ENCODE measurements at regions not wholly inside any gene's neighbourhood (a gene's known extent, or its start where the extent isn't known, plus 50 kb on each side); places are given as distances from the start of the nearest gene placed in this dataset.

DNA sequence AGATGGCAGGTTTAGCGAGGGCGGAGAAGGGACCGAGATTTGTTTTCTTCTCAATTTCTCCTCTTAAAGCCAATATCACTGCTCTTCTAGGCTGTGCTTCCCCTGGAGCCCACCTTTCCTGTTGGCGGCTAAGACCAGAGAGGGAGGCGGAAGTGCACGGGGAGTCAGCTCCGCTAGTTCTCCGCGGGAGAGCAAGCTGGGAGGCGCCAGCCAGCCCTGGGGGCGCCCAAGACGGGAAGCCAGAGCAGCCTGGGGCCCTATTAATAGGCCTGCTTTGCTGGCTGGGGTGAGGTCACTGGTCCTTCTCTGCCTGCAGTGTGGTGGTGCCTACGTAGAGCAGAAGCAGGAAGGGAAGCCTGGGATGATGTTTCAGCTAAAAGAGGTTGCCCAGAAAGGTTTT is 61.6 kb downstream of the LSM5 start:
- H3K27ac ChIP-seq: no peak overlapping the region
- POLR2A ChIA-PET (ENCODE audit: low non-redundant PET): no interaction called here
- CTCF ChIA-PET: interaction anchor here (1.7 kb wide), 1 partner anchor 12 kb away, joined by 6 read pairs; no protein-coding TSS in a partner anchor
- no peak for DNase-seq (ENCODE audit: low spot score)
- TF ChIP-seq, protein P1, sequence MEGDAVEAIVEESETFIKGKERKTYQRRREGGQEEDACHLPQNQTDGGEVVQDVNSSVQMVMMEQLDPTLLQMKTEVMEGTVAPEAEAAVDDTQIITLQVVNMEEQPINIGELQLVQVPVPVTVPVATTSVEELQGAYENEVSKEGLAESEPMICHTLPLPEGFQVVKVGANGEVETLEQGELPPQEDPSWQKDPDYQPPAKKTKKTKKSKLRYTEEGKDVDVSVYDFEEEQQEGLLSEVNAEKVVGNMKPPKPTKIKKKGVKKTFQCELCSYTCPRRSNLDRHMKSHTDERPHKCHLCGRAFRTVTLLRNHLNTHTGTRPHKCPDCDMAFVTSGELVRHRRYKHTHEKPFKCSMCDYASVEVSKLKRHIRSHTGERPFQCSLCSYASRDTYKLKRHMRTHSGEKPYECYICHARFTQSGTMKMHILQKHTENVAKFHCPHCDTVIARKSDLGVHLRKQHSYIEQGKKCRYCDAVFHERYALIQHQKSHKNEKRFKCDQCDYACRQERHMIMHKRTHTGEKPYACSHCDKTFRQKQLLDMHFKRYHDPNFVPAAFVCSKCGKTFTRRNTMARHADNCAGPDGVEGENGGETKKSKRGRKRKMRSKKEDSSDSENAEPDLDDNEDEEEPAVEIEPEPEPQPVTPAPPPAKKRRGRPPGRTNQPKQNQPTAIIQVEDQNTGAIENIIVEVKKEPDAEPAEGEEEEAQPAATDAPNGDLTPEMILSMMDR (conservative IDR thresholded peaks at IDR 0.05; ENCODE audit: low read depth): no peak

DNA sequence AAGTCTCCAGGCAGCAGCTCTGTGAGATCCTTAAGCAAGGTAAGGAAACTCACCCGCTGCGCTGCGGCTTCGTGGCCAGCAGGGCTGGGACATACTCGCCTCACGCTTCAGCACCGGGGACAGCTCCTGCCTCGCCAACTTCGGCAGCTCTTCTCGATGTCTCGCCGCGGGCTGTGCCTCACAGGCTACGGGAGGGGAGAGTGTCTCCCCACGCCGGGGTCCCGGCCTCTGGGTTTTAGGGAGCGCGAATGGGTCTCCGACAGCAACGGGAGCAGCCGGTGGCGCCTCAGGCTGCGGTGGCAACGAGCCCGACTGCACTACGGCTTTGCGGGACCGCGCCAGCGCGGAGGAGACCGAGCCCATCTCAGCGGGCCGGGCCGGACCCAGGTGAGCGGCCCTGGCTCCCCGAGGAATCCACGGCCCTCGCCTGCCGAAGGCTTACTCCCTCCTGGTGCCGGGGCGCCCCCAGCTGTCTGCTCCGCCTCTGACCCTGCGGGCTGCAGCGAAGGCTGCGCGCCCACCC is 62.4 kb downstream of the LSM5 start:
- CTCF ChIA-PET: interaction anchor here (0.5 to 1.7 kb wide), 3 partner anchors 9 to 32 kb away, joined by 3 to 6 read pairs (median 3); no protein-coding TSS in a partner anchor
- peak; percentile 78 for DNase-seq (ENCODE audit: low spot score)
- TF ChIP-seq, protein P1 (conservative IDR thresholded peaks at IDR 0.05; ENCODE audit: low read depth): peak; percentile 26; the same call in 1 of the 2 replicates
- no peak overlapping the region for H3K27ac ChIP-seq
- POLR2A ChIA-PET (ENCODE audit: low non-redundant PET): interaction anchor here (0.6 kb wide), 1 partner anchor 690 kb away, joined by 6 read pairs; no protein-coding TSS in a partner anchor

DNA sequence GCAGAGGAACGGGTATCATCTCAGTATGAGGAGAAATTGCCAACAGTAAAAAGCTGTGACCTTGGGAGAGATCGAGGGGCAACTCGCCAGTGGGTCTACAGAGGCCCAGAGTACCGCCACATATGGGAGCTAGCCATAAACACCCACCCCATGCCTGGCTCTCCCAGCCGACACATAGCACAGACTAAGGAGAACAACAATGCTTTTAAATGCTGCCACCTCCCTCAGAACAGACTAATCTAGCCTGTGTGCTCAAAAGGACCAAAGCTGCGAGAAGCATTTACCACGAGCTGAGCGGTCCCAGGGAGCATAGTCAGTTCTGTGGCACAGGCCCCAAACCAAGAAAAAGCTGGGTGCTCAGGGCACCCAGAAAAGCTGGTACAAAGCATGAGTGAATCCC is 73.3 kb downstream of the LSM5 start:
- TF ChIP-seq, protein P1 (conservative IDR thresholded peaks at IDR 0.05; ENCODE audit: low read depth): no peak

DNA sequence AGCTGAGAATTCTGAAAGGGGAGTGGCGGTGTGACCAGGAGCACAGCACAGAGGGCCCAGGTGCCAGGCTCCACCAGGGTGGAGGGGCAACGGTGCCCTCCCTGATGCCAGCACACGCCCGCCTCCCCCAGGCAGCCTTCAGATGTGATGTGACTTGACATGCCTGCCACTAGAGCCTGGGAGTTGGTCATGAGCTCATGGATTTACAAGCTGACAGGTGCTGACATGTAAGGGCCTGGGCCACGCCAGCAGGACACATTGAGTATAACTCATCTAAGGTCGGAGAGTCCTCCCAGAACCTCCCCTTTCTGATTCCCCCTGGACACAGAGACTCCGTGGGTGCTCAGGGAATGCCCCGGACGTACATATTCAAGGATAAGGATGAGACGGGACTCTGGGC is 74.2 kb downstream of the LSM5 start:
- ChIA-PET CTCF (interaction anchor here (1.6 kb wide), 1 partner anchor 12 kb away, joined by 6 read pairs; no protein-coding TSS in a partner anchor), POLR2A (ENCODE audit: low non-redundant PET) (interaction anchor here (0.6 kb wide), 1 partner anchor 1411 kb away, joined by 3 read pairs; no protein-coding TSS in a partner anchor)
- DNase-seq (ENCODE audit: low spot score): peak; percentile 36
- H3K27ac ChIP-seq: no peak overlapping the region
- TF ChIP-seq, protein P1 (conservative IDR thresholded peaks at IDR 0.05; ENCODE audit: low read depth): no peak

More for the DNA sequence above, 73.3 kb downstream of the LSM5 start:
- DNase-seq (ENCODE audit: low spot score): no peak
- no peak overlapping the region for H3K27ac ChIP-seq
- ChIA-PET CTCF (interaction anchor here (1.6 kb wide), 1 partner anchor 11 kb away, joined by 6 read pairs; no protein-coding TSS in a partner anchor), POLR2A (ENCODE audit: low non-redundant PET) (no interaction called here)

DNA sequence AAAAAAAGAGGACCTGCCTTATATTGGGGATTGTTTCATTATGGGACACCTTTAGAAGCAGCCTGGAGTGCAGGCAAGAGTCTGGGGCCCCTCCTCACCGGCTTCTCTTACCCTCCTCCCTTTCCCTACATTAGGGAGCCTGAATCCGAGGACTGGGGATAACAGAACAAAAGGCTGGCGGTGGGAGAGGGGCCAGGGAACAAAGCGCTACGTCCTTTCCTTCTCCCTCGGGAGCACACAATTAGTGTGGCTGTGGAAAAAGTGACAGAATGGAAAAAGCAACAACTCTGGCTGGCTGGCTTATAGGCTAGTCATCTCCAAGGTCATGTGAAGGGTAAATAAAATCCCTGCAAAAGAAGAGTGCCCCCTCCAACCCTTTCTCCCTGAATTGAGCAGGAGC is 74.7 kb downstream of the LSM5 start:
- TF ChIP-seq, protein P1 (conservative IDR thresholded peaks at IDR 0.05; ENCODE audit: low read depth): no peak
- CTCF ChIA-PET: interaction anchor here (0.7 to 1.6 kb wide), 2 partner anchors 12 to 94 kb away, joined by 3 to 6 read pairs; no protein-coding TSS in a partner anchor
- no peak for DNase-seq (ENCODE audit: low spot score)
- POLR2A ChIA-PET (ENCODE audit: low non-redundant PET): interaction anchor here (0.6 kb wide), 1 partner anchor 1411 kb away, joined by 3 read pairs; no protein-coding TSS in a partner anchor
- no peak overlapping the region for H3K27ac ChIP-seq

DNA sequence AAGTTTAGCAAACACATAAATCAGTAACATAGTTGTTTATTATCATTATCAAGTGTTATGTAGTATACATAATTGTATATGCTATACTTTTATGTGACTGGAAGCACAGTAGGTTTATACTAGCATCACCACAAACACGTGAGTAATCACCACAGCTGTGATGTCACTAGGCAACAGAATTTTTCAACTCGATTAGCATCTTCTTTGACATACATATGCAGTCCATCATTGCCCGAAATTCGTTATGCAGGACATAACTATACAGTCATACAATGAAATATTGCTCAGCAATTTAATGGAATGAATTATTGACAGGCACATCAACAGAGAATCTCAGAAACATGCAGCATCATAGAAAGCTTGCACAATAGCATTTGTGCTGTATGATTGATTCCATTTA is 77.7 kb downstream of the LSM5 start:
- POLR2A ChIA-PET (ENCODE audit: low non-redundant PET): no interaction called here

More for the DNA sequence above, 77.7 kb downstream of the LSM5 start:
- CTCF ChIA-PET: no interaction called here
- DNase-seq (ENCODE audit: low spot score): no peak
- no peak overlapping the region for H3K27ac ChIP-seq
- TF ChIP-seq, protein P1 (conservative IDR thresholded peaks at IDR 0.05; ENCODE audit: low read depth): no peak
